Body of pancreas (tissue), 4 donors: ENCODE measurements at regions not wholly inside any gene's neighbourhood (a gene's known extent, or its start where the extent isn't known, plus 50 kb on each side); places are given as distances from the start of the nearest gene placed in this dataset.

Experiments
- POLR2A ChIP-seq, 3 donors: fragments of 450-650 bp; IDR thresholded peaks; one replicate each; pipeline ENCODE4 v1.6.1; 2016; ENCODE audit warnings: antibody characterized with exemption in 3 of 3, mild to moderate bottlenecking in 2 of 3
- TF ChIP-seq, protein P1 (sequence below), 7 experiments: fragments of 450-650 bp in 4 of 7; fragments of 200-600 bp in 3 of 7; sonication (generic) in 3 of 7; IDR thresholded peaks; one replicate each; pipeline ENCODE4 v1.5.1; 2016 to 2019; ENCODE audit warnings: antibody characterized with exemption in 7 of 7

DNA sequence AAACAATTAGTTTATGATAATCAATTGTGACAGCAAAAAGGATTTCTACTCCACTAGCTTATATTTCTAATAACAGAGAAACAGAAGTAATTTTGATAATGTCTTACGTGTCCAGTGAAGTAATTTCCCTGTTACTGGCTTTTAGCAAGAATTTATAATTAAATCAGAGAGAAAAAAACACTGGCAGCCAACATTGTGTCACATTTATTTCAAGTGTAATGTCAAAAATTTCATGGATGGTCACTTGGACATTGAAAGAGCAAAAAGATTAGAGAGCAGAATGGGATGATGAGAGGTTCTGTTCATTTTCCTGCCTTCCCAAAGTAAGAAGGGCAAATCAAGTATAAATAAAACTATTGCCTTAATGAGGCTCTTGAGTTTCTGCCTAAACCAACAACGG, 239.3 kb upstream of the SEMA6A start:
- TF ChIP-seq, protein P1, sequence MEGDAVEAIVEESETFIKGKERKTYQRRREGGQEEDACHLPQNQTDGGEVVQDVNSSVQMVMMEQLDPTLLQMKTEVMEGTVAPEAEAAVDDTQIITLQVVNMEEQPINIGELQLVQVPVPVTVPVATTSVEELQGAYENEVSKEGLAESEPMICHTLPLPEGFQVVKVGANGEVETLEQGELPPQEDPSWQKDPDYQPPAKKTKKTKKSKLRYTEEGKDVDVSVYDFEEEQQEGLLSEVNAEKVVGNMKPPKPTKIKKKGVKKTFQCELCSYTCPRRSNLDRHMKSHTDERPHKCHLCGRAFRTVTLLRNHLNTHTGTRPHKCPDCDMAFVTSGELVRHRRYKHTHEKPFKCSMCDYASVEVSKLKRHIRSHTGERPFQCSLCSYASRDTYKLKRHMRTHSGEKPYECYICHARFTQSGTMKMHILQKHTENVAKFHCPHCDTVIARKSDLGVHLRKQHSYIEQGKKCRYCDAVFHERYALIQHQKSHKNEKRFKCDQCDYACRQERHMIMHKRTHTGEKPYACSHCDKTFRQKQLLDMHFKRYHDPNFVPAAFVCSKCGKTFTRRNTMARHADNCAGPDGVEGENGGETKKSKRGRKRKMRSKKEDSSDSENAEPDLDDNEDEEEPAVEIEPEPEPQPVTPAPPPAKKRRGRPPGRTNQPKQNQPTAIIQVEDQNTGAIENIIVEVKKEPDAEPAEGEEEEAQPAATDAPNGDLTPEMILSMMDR (IDR thresholded peaks at IDR 0.05) = no peak
- no peak for TF ChIP-seq POLR2A (IDR thresholded peaks at IDR 0.05)
